Dedifferentiated amniotic fluid mesenchymal stem cell (primary cell): ENCODE measurements at regions not wholly inside any gene's neighbourhood (a gene's known extent, or its start where the extent isn't known, plus 50 kb on each side); places are given as distances from the start of the nearest gene placed in this dataset.

Experiments used
- DNase-seq: peaks from one replicate; pipeline ENCODE4 v3.0.0-alpha.2; 2016; ENCODE audit errors: extremely low spot score

DNA sequence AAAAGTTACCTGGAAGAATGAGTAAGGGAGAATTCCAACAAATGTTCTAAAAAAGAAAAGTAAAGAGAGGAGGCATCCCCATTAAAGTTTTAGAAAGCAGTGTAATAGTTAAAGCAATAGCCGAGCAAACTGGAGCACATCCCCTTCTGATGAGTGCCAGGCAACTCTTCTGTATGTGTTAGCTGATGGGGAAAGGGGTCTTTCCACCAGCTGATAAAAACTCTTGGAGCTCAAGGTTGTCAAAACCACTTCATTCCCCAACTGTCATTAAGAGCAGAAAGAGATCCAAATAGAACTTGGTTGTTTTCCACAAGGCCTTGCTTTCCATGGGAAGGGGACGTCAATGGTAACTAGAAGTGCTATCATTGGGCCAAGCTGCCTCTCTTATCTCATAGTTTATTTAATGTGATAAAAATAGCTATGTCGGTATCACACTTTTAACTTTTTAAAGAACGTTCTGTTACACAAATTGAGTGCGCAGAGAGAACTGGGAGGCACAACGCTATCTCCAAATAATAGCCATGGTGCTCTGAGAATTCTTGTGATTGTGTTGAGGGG, 116.9 kb downstream of the POLR2M start:
- DNase-seq = no peak

DNA sequence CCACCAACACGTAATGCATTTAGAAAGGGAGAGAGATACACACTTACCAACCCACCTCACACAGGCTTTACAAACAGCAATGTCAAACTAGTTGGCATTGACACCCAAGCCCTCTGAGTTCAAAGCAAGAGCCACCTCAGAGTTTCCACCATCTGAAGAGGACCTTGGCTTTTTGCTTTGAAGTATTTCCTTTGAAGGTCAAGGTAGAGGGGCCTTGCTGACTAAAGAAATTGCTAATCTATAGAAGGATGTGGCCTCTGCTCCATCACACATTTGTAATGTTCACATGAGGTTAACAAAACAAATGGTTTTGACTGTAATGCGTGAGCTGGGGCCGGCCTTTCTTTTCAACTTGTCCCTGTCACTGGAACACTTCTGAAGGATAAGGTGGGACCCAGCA, 117.7 kb downstream of the POLR2M start:
- no peak for DNase-seq

GRCh38 chr15:57827021-57827420, 120.5 kb downstream of the POLR2M start:
- no peak for DNase-seq

DNA sequence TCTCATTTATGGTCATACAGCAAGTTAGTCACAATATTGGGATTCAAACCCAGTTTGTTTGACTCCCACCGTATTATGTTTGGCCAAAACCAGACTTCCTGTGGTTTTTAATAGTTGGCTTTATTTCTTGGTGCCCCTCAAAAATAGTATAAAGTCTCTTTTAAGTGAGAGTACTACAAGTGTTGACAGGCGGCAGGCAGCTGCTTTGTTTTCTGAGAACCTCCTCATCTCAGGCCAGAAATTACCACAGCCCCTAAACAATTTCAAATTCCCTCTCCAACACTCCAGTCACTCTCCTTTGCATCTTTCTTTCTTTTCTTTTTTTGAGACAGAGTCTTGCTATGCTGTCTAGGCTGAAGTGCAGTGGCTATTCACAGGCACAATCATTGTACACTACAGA, 121.5 kb downstream of the POLR2M start:
- DNase-seq = no peak

- no peak for DNase-seq
These were observed 125.7 kb downstream of the POLR2M start for GRCh38 chr15:57832183-57832582.

DNA sequence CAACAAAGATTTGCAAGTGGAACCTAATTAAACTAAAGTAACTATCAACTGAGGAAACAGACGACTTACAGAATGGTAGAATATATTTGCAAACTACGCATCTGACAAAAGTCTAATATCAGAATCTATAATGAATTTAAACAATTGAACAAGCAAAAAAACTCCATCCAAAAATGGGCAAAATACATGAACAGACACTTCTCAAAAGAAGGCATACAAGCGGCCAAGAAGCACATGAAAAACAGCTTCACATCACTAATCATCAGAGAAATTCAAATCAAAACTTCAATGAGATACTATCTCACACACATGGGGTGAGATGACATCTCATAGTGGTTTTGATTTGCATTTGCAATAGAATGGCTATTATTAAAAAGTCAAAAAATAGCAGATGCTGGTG, 128.6 kb downstream of the POLR2M start:
- no peak for DNase-seq

- no peak for DNase-seq
These were observed 142.8 kb downstream of the POLR2M start for GRCh38 chr15:57849317-57849716.

DNA sequence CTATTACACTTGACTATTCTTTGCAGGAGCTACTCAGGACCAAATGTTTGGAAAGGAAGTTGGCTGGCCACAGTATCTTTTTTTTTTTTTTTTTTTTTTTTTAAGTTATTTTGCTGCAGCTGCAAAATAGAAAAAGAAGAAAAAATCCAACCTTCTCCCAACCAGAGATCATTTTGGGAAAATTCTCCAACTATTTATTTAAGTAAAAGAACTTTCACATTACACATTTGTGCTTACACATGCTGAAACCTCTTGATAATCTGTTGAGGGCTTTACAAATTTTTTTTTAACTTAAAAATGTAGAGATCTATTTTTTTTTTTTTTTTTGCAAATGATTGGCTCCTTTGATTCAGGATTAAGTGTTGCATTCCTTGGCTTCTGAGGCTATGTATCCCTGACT, 148.0 kb downstream of the POLR2M start:
- no peak for DNase-seq

DNA sequence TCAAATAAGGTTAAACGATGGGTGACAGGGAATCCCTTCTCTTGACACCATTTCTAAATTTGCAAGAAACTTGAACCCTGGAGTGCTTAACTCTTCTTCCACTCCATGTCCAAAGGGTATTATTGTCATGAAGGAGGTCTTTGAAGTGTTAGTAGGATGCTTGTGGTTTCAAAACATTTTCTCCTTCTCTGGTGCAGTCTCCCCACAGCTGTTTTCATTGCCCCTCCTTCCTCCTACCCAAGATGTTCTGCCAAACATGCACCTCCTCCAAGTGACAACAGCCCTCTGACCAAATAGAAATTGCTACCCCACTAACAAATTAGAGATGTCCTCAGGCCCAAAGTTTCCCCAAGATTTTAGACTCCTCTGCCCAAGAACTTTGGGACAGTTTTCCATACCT, 151.4 kb downstream of the POLR2M start:
- DNase-seq = no peak

GRCh38 chr15:57859130-57859685, 152.7 kb downstream of the POLR2M start:
- no peak for DNase-seq

DNA sequence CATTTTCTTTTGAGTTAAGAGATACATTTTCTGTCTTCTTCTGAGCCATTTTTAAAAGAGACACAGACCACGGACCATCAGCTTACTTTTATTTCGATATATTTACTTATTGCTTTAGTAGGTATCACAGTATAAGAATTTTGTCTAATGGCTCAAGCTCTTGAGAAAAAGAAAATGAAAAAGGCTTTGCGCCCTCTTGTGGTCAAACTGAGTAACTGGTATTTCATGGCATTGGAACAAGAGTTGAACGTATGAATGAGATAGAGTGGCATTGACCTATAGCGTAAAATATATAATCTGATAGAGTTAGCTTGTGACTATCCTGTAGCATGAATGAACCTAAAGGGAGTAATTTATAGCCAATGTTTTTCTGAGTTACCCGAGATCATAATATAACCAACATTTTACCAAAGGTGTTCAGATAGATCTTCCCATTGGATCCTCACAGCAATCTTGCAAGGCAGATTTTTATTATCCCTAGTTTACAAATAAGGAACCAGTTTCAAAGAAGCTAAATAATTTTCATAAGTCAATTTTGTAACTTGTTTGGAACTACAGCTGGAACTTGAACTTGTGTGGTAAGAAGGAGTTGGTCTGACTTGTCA, 154.6 kb downstream of the POLR2M start:
- peak; percentile 63 for DNase-seq

DNA sequence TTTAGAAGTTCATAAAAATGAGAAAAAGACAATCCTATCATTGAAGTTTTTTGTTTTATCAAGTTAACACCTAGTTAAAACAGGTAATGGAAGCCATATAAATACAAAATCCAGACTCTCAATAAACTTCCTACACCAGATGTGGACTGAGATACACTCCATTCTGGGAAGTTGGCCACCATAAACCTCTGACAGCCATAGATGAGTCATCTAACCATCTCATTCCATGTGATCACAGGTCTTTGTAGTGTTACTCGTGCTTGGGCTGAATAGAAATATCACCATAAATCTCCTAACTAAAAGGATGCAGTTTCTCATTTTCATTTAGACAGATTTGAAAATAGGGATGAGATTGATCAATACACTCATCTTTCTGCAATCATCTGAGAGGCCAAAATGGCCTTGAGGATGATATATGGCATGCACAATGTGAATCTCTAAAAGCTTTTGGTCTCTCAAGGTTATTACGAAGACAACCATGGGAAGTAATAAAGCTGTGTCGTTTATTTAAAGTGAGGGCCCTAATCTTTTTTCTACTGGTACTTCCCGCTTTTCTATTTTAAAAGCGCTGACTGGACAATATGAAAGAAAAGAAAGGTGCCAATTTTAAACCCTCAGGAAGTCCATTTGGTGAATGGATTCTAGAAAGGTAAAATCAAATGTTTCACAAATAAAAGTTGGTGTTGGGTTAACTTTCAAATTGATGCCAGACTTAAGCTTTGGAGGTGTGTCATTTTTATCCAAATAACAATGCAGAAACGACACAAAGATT, 155.5 kb downstream of the POLR2M start:
- peak; percentile 59 for DNase-seq

DNA sequence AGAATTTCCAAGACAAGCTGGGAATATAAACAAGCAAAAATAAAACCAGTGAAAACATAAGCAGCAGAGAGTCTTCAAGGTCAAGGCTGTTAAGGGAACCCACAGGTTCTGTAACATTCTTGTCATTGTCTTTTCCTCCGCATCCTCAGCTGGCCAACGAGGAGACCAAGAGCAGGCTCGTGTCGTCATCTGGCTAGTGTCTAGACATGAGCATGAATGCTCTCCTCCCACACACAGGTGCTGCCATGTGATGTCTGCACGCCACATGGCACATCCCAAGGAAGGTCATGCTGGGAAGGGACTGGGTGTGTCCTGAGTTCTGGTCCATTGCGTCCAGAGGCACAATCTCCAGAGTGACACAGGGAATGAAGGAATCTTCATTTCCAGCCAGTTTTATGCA, 156.2 kb downstream of the POLR2M start:
- no peak for DNase-seq

DNA sequence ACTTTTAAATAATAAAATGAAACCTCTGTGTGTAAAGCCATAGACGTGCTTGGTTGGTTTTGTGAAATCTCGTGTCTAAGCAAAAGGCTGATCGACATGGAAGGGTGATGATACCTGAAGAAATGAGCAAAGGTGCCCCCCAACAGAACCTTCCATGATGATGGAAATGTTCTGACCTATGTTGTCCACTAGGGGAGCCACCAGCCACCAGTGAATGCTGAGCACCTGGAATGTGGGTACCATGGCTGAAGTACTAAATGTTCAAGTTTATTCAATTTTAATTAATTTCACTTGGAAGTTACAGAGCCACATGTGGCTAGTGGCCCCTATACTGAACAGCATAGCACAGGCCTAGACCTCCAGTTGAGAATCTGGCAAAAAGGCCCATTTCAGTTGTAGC, 158.8 kb downstream of the POLR2M start:
- DNase-seq = no peak

- DNase-seq = no peak
These were observed 159.7 kb downstream of the POLR2M start for GRCh38 chr15:57866149-57866736.

GRCh38 chr15:57867970-57868798, 161.7 kb downstream of the POLR2M start:
- no peak for DNase-seq

- no peak for DNase-seq
These were observed 164.2 kb downstream of the POLR2M start for GRCh38 chr15:57870667-57871066.

DNA sequence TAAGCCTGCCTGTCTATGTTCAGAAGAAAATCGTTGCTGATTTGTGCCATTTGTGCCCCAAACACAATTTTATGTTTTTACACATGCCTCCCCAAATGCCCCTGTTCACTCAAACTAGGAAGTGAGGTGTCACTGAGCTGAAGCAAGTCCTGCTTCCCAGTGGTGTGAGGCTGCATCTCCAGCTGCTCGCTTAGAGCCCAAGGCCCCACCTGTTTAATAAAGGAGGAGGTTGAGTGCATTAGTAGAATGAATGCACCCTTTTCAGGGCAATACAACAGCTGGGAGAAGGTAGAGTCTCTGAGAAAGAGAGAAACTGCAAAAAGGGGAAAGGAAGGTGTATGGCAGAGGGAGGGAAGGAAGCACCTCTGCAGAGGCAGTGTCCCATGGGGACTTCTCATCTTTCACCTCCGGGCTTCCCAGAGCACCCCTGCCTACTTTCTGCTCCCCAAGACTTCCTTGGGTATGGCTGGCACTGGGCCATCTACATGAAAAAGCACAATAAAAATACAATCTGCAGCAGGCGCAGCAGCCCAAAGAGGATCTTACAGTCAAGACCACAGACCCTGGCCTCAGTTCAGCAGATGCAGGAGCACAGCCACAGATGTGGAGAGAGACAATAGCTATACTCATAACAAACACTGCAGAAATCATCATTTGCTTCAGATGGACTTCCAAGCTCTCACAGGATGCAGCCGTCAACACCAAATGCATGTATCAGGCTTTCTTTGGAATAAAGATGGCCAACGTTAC, 165.9 kb downstream of the POLR2M start:
- DNase-seq = no peak

- DNase-seq = peak; percentile 57
These were observed 167.2 kb downstream of the POLR2M start for GRCh38 chr15:57873564-57874209.

DNA sequence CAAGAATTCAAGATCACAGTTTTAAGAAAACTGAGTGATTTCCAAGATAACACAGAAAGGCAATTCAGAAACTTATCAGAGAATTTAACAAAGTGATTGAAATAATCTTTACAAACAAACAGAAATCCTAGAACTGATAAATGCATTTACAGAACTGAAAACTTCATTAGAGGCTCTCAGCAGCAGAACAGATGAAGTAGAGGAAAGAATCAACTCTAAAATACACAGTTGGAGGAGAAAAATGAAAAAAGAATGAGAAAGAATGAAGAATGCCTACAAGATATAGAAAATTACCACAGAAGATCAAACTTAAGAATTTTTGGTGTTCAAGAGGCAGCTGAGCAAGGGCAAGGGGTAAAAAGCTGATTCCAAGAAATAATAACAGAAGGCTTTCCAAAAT, 168.8 kb downstream of the POLR2M start:
- DNase-seq = no peak

- no peak for DNase-seq
These were observed 172.1 kb downstream of the POLR2M start for GRCh38 chr15:57878573-57878972.
